HG03139 (cell line): ENCODE measurements at regions not wholly inside any gene's neighbourhood (a gene's known extent, or its start where the extent isn't known, plus 50 kb on each side); places are given as distances from the start of the nearest gene placed in this dataset.

ENCODE experiments used
- ATAC-seq: cut with Tn5 transposase; IDR thresholded peaks from one replicate; pipeline ENCODE4 v1.9.1; 2021; ENCODE audit not compliant: unreplicated experiment

GRCh38 chr4:151604238-151604637 lies 156.6 kb downstream of the GATB start:
- ATAC-seq = no peak

GRCh38 chr4:151605215-151605614 lies 155.6 kb downstream of the GATB start:
- no peak for ATAC-seq

GRCh38 chr4:151606061-151606460 lies 154.7 kb downstream of the GATB start:
- ATAC-seq = no peak

- no peak for ATAC-seq
Measured at GRCh38 chr4:151610229-151610628, 150.6 kb downstream of the GATB start.

- ATAC-seq = no peak
Measured at GRCh38 chr4:151611960-151612359, 148.8 kb downstream of the GATB start.

GRCh38 chr4:151613290-151613689 lies 147.5 kb downstream of the GATB start:
- ATAC-seq = no peak

GRCh38 chr4:151614561-151614960 lies 146.2 kb downstream of the GATB start:
- ATAC-seq = no peak

- no peak for ATAC-seq
Measured at GRCh38 chr4:151618858-151619257, 141.9 kb downstream of the GATB start.

GRCh38 chr4:151620066-151620465 lies 140.7 kb downstream of the GATB start:
- ATAC-seq = no peak
